ENCODE measurements at regions not wholly inside any gene's neighbourhood (a gene's known extent, or its start where the extent isn't known, plus 50 kb on each side); places are given as distances from the start of the nearest gene placed in this dataset.
"Not testable (repeated sequence)": the region's sequence is repeated elsewhere in the genome, so short reads cannot be mapped to it uniquely, and the experiment has no call there.

DNA sequence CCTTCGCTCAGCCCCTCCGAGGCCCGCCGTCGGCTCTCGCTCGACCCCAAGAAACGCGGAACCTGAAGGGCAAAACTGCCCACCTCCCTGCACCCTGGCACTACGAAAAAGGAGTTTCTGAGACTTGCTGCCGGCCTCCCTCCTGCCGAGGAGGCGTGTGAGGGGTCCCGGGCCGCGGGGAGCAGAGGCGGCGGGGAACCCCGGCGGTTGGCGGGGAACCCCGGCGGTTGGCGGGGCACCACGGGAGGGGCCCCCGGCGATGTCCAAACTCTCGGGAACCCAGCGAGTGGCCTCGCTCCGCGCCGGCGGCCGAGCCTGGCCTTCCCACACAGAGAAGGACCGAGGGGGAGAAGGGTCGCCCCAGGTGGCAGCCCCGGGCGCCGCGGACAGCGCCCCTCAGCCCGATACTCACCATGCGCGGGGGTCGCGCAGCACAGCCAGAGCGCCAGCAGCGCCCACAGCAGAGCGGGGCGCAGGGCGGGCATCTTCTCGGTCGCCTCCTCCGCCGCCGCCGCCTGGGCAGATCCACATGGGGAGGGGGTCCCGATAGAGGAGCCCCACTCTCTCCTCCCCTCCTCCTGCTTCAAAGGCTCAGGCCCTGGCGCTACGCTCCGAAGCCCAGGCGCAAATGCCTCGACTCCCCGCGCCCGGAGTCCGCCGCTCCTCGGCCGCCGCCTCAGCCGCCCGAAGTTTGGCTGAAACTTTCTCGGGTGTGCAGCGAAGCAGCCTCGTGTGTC is 69.4 kb upstream of the NUDT4B start:
- DNase-seq = peak; percentile 49

- DNase-seq = not testable (repeated sequence)
Observed at GRCh38 chr1:148679787-148680326, 68.7 kb upstream of the NUDT4B start.

DNA sequence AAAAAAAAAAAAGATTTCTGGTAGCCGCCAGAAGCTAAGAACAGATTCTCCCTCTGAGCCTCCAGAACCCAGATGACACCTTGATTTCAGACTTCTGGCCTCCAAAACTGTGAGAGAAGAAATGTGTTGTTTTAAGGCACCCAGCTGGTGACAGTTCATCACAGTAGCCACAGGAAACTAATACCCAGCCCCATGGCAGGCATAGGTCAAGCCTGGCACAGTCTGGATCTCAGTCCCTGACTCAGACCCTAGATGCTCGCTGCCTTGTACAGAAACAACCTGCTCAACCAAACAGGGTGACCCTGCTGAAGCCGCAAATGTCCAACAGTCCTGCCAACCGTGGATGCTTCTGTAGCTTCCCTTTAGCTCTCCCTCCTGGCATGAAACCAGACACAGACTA is 61.8 kb upstream of the NUDT4B start:
- not testable (repeated sequence) for DNase-seq

DNA sequence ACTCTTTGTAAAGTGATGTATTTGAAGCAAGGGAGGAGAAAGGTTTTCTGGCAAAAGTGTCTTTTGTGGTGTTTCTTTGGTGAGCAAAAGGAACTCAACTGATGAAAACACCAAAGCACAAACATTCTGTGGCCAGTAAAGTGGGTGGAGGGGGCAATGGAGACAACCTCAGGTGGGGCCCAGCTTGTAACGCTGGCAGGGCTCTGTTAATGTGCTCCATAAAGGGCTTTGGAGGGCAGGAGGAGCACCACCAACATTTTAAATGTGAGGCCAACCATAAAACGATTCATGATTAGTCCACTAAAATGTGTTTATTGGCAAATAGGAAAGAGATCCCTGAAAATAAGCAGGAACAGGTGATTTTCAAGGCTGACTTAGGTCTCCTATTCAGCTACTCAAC is 61.2 kb upstream of the NUDT4B start:
- not testable (repeated sequence) for DNase-seq

Measured in CD4-positive, alpha-beta T cell treated with Interleukin-15 for 1 hour (primary cell).